T-helper 1 cell (primary cell): ENCODE measurements at regions not wholly inside any gene's neighbourhood (a gene's known extent, or its start where the extent isn't known, plus 50 kb on each side); places are given as distances from the start of the nearest gene placed in this dataset.

Experiments used
- DNase-seq, 5 donors: peaks; one replicate each; pipeline ENCODE4 v3.0.0-alpha.2; 2012 to 2020

DNA sequence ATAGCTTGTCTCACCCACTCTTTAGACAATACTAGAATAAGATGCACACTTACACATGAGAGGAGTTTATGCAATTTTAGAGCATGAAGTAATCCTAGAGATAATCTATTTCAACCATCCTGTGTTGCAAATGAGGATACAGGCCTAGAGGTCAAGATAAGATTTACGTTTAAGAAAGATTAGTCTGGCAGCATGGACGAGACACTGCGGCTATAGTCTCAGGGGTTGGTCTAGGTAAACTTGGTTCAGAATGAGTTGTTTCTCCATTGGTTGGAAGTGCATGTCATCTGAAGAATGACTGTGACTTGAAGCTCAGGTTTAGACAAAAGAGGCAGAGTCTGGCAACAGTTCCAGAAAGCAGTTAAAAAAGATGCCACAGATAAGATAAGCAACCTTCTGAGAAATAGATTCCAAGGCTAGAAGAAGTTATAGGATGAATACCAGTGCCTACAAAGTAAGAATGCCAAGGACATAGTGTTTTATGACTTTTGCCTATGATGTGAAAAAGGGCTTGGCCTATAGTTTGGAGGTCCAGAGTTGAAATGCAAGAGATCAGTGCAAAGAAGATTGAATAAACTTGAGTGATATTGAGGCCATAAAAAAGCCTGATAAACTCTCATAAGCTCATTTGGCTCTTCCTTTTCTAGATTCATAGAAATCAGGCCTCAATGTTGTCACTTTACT is 631.0 kb downstream of the SQOR start:
- DNase-seq = no peak

DNA sequence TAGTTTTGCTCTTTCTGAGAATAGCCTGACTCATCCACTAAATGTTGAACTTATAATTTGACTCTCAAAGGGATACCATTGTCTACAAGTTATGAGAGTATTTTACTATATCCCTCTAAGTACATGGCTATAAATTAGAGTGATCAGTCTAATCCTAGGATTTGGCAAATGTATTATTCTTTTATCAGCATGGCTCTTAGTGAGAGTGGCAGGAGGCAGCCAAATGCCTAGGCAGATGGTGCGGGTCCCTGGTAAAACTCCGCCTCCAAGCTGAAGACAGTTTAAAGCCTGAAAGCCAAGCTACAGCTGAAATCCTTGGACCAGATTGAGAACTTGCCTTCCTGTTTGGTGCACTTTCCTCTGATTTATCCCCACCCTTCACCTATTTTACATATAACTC is 631.8 kb downstream of the SQOR start:
- DNase-seq = no peak

DNA sequence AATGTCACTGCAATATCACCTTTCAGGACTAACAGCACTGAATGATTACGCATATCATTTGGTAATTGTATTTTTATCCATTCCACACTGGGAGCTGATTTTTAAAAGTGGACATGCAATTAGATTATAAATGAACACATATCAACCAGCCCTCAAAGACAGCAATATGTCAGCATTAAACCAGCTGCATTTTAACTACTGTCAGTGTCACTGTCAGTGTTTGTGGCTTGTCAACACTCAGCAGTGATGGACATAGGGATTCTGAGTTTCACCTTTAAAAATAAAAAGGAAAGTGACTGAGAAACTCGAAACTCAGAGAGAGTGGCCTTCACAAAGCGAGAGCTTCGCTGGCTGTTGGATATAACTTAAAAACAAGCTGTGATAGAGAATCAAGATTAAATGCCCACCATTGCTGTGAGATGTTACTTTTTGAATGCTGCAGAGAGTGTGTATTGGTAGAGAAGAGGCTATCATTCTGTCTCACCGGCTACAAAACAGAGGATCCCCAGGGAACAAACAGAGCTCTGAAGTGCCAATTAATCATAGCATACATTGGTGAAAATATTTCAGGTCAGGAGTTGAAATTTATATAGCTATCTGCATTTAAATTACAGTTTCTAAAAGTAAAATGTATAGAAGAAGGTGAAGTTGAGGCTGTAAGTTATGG is 635.8 kb downstream of the SQOR start:
- no peak for DNase-seq

GRCh38 chr15:46275701-46276100 is 640.9 kb downstream of the SQOR start:
- DNase-seq = no peak

- no peak for DNase-seq
These were observed 642.6 kb downstream of the SQOR start for GRCh38 chr15:46277451-46277850.

- no peak for DNase-seq
These were observed 643.2 kb downstream of the SQOR start for GRCh38 chr15:46278062-46278461.

DNA sequence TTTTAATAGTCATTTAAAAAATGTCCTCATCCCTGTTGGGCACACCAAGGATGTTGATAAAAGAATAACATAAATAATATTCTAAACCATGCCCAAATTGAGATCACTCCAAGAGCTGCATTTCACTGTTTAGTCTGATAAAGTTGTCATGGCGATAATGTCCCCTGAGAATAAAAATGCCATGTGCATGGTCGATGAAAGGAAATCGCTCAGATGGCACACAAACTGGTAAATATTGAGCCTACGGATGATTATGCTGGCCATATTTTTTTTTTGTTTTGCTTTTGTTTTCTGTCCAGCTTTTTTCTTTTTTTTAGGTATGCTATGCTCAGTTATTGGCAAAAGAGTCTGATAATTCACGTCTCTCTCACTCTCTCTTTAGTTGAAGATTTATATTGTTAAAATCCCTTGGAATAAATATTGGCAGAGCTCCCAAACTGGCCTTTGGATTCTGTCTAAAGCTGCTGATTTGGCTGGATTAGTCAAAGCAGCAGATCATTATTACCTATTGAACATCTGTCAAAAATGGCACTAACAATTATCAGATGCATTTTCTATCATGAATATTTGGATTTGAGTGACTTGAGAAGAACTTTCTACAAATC is 643.8 kb downstream of the SQOR start:
- no peak for DNase-seq

- no peak for DNase-seq
These were observed 646.1 kb downstream of the SQOR start for GRCh38 chr15:46280762-46281542.

DNA sequence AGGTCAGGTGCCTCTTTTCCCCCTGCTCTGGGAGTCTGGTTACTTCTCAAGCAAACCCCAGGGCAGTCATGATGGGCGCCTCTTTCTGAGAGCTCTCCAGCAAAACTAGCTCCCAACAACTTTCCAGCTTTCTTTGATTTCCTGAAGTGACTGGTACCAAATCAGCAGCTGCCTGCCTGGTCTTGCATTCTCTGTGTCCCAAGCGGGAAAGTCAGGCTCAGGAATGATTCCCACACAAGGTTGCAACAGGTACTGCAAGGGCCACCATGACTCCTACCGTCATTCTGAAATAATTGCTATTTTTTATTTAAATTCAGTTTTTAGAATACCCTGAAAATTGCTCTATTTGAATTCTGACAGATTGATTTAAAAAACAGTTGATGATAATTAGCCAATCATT is 658.7 kb downstream of the SQOR start:
- no peak for DNase-seq

DNA sequence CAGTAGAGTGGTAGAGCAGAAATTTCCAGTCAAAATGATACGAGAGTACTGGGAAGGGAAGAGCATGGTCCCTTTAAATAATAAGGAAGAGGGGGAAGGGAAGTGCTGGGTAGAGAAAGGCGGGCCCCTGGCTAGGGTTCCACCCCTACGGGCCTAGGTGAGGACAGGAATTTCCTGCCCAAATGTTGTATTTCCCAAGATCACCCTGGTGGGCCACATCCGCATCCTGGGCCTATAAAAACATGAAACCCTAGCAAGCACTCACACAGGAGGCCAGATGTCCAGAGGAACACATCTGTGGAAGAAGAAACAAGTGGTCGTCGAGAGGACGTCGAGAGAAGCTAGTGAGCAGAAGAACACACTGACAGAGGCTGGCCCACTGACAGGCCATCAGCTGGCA is 661.2 kb downstream of the SQOR start:
- no peak for DNase-seq

DNA sequence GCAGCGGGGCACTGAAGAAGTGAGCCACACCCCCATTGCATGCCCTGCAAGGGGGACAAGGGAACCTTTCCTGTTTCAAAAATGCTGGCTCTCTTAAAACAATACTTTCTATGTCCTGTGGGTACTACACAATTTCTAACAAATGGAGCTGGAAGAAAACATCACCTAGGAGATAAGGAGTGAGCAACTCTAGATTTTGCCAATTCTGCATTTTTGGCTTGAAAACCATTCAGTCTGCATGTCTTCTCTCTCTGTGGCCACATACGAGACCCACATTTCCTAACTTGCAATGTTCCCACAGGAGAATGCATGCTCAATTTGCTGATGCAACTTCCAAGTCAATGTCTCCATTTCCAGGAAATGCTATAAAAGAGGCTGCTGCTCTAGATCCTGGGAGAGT is 662.0 kb downstream of the SQOR start:
- no peak for DNase-seq

GRCh38 chr15:46297766-46298165 is 662.9 kb downstream of the SQOR start:
- DNase-seq = no peak

GRCh38 chr15:46300716-46301115 is 665.9 kb downstream of the SQOR start:
- DNase-seq = no peak

- DNase-seq = no peak
These were observed 666.5 kb downstream of the SQOR start for GRCh38 chr15:46301291-46301690.

DNA sequence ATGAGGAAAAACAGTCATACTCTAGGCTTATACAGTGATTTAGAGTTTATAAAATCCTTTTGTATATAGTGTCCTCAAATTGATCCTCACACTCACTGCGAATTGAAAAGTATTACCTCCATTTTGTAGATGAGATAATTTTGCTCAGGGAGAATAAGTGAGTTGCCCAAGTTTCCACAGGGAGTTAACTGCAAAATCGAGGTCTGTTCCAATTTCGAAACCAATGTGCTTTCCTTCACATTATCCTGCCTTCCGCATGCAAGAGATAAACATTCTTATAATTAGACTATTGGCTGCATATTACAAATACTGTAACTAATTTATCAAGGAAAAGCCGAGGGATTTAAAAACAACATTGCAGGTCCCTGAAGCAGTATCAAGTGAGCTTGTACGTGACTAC is 667.0 kb downstream of the SQOR start:
- DNase-seq = no peak

GRCh38 chr15:46304321-46304720 is 669.5 kb downstream of the SQOR start:
- DNase-seq = no peak

DNA sequence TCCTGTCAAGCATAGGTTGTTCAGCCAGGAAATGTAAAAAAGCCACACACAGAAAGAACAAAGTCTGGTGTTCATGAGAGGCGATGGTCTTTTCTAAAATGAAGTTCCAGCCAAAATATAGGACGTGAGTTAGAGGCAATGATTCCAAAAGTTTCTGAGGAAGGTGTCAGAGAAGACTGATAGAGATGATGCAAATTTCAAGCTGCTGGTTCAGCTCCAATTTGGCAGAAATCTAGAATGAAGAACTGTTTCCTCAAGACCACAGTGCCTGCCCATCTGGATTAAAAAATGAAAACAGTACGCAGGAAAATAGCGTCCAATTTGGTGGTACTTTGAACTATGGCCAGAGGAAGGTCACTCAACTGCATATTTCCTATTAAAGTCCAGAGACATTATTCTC is 672.9 kb downstream of the SQOR start:
- no peak for DNase-seq

DNA sequence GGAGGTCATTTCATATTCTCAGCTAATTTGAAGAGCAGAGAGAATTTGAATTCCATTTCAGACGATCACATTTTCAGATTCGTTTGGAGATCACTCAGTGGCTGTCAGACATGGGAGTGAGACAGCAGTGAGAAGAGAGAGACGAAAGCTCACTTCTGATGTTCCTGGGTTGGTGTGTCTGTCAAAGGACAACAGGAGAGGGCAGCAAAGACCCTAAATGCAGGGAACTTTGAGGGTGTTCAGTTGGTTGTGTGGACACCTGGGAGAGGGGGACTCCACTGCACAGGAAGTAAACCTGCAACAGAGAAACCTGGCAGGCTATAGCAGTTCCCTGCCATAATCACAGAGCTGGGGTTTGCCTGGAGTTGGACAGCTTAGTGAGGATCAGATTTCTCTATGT is 675.1 kb downstream of the SQOR start:
- DNase-seq = no peak

DNA sequence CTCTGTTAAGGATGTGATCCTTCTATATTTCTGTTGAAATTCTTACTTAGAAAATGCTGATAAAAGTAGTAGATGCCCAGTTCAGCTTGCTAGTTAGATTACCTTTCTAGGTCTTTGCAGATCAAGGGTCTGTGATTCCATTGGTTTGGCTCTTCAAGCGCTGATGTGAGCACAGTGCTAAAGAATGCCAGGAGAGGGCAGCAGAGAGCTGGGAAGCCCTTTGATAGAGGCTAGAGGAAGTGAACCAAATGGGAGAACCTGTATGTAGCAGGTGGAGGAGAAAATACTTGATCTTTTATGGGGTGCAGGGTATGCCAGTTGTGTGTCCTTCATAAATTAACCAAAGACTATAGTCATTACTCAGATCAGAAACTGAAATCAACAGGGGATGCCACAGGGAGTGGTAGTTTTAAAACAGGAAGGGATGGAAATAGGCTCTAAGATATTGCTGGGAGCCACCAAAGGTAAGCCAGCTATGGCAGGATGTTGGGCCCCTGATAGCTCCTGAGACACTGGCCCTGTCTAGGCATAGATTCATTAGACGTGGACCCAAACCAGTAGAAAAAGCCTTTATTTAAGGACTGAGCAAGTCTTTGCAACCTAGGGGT is 677.4 kb downstream of the SQOR start:
- peak in 3 of 5 donors; percentile 11 to 31 (median 23) for DNase-seq

GRCh38 chr15:46315434-46315833 is 680.6 kb downstream of the SQOR start:
- DNase-seq = no peak

DNA sequence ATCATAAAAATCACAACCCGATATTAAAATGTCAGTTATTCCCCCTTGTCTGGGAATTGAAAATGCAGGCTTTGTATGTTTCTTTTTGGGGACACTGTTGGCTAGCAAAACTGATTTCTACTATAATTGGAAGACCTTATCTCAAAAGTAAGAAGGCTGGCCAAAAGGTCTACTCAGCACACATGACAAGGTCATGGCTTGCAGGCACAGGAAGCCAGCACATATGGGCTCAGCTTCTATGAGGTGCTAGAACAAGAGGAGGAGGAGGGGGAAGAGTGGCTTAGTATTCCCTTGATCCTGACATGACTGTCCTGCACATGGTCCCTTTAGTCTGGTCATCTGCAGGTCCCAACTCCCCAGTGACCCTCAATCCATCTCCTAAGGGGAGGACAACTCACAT is 681.2 kb downstream of the SQOR start:
- DNase-seq = no peak

DNA sequence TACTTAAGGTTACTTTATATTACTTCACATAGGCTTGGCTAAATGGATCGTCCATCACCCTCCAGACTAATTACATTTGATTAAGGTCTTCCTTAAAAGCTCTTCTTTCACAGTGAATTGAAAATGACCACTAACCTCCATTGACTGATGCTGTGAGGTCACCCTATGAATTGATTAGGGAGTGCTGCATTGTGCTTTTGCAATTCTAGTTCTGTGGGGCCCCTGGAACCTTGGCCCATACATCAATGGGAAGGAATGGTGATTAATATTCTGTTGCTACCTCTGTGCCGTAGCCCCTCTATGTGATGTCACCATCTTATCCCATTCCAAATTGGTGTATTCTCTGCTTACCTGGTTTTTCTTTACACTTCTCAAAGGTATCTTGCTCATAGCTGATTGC is 682.2 kb downstream of the SQOR start:
- no peak for DNase-seq

DNA sequence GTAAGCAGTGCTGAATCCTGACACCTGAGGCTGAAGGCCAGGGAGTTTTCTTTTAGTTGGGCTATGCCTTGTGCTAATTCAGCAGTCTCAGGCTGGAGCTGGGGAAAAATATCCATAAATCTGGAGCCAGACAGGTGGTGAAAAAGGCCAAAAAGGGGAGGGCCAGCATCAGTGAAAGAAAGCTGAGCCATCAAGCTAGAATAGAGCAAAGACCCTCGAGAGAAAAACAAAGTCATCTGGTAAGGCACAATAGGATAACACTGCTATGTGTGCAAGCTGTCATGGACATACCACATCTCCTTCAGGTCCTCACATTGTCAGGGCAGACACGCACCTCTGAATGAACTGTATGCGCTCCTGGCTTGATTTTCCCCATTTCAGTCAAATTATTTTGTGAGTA is 687.9 kb downstream of the SQOR start:
- no peak for DNase-seq
